SK-N-SH (cell line): ENCODE measurements at regions not wholly inside any gene's neighbourhood (a gene's known extent, or its start where the extent isn't known, plus 50 kb on each side); places are given as distances from the start of the nearest gene placed in this dataset.

ENCODE experiments used
- CHD2 ChIP-seq: fragments of 150-350 bp; IDR thresholded peaks from 2 replicates; pipeline ENCODE4 v1.6.1; 2018; ENCODE audit warnings: low read length; ENCODE audit not compliant: partially characterized antibody
- CTCF ChIP-seq: fragments of 200-600 bp; sonication (generic); IDR thresholded peaks from 2 replicates; pipeline ENCODE4 v1.6.1; 2017; ENCODE audit warnings: antibody characterized with exemption, mild to moderate bottlenecking, moderate library complexity
- EZH2phosphoT487 ChIP-seq: fragments of 200-600 bp; sonication (generic); IDR thresholded peaks from 2 replicates; pipeline ENCODE4 v1.6.1; 2017; ENCODE audit warnings: low read depth, mixed run types, mild to moderate bottlenecking, antibody characterized with exemption, moderate library complexity, borderline replicate concordance
- FOXM1 ChIP-seq: IDR thresholded peaks from 2 replicates; pipeline ENCODE4 v1.4.0; 2012; ENCODE audit warnings: low read depth, mild to moderate bottlenecking
- NFIC ChIP-seq: IDR thresholded peaks from 2 replicates; pipeline ENCODE4 v1.4.0; 2012; ENCODE audit warnings: borderline replicate concordance
- RAD21 ChIP-seq: IDR thresholded peaks from 2 replicates; pipeline ENCODE4 v1.6.1; 2012; ENCODE audit warnings: mild to moderate bottlenecking, low read length
- TAF1 ChIP-seq: IDR thresholded peaks from 2 replicates; pipeline ENCODE4 v1.6.1; 2012; ENCODE audit warnings: low read depth, mild to moderate bottlenecking, low read length, moderate library complexity, borderline replicate concordance
- TEAD4 ChIP-seq: IDR thresholded peaks from 2 replicates; pipeline ENCODE4 v1.4.0; 2012; ENCODE audit warnings: mild to moderate bottlenecking, borderline replicate concordance; ENCODE audit not compliant: insufficient read depth
- USF2 ChIP-seq: fragments of 150-350 bp; IDR thresholded peaks from 2 replicates; pipeline ENCODE4 v1.6.1; 2017; ENCODE audit warnings: antibody characterized with exemption, low read length, low read depth, borderline replicate concordance

- TF ChIP-seq RAD21 = no peak
- TF ChIP-seq EZH2phosphoT487 = no peak
- TF ChIP-seq USF2 = no peak
- no peak for TF ChIP-seq CTCF
- no peak for TF ChIP-seq TAF1
- TF ChIP-seq FOXM1 = no peak
- TF ChIP-seq NFIC = no peak
- no peak for TF ChIP-seq TEAD4
- TF ChIP-seq CHD2 = no peak
Observed at GRCh38 chr18:75927791-75928190, 500.3 kb upstream of the SMIM21 start.
